Left colon (tissue), 2 donors: ENCODE measurements at regions not wholly inside any gene's neighbourhood (a gene's known extent, or its start where the extent isn't known, plus 50 kb on each side); places are given as distances from the start of the nearest gene placed in this dataset.

ENCODE experiments used
- ATAC-seq: fragments of 200-7000 bp; cut with Tn5 transposase; one replicate; pipeline ENCODE4 v1.9.1; 2020; ENCODE audit warnings: mild to moderate bottlenecking, moderate library complexity
- DNase-seq, 2 donors: peaks; one replicate each; pipeline ENCODE4 v3.0.0-alpha.2; 2020
- intact Hi-C, 2 donors: fragments of 100-400 bp; cut with DNase I in 1 of 2; cut with micrococcal nuclease in 1 of 2; formaldehyde crosslinking; loops; one replicate each; pipeline versions ENCODE4 v1.11.2 to v1.14.0; 2022; cut with DNase I, micrococcal nuclease
- donor health status: DM: no; HTN: no; CAD: no.
- donor health status: DM: yes; HTN: yes; CAD: no.

DNA sequence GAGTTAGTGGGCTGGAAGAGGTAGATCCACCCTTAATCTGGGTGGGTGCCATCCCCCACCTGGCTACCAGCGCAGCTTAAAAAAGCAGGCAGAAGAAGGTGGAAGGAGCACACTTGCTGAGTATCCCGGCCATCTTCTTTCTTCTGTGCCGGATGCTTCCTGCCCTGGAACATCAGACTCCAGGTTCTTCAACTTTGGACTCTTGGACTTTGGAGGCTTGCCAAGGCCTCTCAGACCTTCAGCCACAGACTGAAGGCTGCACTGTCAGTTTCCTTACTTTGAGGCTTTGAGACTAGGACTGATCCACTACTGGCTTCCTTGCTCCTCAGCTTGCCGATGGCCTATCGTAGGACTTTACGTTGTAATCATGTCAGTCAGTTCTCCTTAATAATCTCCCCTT, 127.6 kb upstream of the GPC6 start:
- DNase-seq (peak in 1 of 2 donors; percentile 42), ATAC-seq (peak; percentile 55)
- intact Hi-C loops: no loop called here

DNA sequence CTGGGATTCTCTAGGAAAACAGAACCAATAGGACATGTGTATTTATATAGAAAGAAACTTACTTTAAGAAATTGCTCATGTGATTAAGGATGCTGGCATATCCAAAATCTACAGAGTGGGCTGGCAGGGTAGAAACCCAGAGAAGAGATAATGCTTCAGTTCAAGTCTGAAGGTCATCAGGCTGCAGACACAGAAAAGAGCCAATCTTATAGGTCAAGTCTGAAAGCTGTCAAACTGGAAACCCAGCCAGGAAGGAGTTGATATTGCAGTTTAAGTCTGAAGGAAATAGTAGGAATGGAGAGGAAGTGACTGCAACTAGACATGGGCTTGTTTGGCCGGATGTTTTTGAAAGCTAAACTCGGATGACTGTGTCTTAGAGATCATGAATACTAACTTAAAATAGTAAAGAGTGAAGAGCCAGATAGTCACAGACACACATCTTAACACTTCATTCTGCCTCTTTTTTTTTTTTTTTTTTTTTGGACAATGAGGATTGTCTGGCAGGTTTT, 125.3 kb upstream of the GPC6 start:
- DNase-seq (no peak), ATAC-seq (no peak)
- intact Hi-C loops: no loop called here

DNA sequence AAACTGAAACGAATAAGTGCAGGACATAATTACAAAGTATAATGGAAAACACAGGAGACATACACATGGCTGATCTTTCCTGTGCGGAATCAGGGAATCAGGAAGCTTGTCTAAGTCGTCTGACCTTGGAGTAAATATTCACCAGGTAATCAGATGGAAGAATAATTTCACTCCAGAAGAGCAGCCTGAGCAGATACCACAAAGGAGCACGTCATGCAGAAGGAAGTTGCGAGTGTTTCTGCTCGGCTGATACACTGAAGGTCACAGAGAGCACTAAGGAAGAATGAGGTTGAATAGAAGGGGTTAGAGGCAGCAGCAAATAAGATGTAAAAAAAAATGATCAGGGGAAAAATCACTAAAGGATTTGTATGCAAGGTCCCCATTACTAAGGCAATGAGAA, 122.3 kb upstream of the GPC6 start:
- DNase-seq: no peak
- no peak for ATAC-seq
- intact Hi-C loops: no loop called here

DNA sequence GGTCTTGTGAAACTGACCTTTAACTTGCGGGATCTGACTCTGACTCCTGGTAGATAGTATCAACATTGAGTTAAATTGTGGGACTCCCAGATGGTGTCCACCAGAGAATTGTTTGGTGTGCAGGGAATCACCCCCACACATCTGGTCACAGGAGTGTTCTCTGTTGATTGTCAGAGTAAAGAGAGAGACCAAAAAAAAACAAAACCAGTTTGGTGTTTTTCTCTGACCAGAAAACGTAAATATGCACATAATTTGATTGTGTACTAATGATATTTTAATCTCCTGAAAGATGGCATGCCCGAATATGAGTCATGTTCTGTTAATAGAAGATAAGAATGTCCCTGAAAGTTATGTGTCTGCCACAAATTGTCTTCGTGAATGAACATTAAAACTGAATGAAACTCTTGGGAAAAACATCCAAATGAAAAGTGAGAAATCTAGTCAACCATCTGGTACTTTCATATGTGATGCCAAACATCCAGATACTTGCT, 118.5 kb upstream of the GPC6 start:
- ATAC-seq: no peak
- intact Hi-C loops: no loop called here
- DNase-seq: no peak

DNA sequence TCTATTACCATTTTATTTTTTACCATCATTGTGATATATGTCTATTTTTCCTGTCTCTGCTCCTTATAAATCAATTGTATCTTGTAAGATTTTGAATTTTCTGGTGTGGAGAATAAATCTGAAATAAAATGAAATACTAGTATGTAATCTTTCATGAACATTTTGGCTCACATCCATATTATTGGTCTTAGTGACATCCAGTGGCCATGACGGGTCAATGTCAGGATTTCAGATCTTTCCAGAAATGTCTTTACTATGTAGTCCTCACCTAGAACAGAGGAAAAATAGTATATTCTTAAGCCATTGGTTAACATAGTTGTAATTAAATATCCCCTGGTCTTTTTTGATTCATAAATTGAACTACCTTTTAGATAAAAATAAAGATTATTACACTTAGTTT, 109.8 kb upstream of the GPC6 start:
- no peak for ATAC-seq
- no peak for DNase-seq
- intact Hi-C loops: no loop called here

DNA sequence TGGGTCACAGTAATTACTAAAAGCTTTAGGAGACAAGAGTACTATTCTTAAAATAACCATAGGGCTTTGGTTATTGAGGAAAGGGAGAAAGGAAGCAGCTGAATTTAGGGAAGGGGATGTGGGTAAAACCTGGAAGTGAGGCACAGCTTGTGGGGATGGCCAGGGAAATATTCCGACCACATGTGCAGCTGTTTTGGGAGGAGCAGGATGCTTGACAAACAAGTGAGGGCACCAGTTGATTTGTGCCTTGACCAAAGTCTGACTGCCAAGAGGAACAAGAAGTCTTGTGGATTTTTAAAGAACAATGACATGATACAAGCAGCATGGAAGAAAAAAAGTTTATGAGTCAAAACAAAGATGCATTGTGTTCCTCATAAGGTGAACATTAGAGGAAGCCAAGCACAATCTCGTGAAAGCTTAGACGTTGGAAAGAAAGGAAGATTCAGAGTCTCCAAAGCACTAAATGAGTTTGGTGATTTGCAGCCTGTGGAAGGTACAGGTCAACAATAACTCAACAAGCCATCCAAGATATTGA, 108.5 kb upstream of the GPC6 start:
- ATAC-seq (no peak), DNase-seq (no peak)

DNA sequence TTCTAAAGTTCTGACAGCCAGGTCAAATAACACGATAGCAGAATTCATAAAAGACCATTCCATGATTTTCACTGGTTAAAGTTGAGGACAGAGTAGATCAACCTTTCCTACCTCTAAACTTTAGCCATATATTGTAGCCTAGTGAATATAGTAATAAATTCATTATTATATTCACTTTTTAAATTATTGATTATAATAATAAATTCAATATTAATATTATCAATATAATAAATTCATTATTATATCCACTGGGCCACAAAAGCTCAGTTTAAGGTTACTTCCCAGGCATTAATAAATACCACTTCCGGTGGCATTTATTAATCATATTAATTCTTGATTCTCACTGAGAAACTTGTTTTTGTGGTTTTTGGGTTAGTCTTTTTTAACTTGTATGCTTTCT, 85.7 kb upstream of the GPC6 start:
- ATAC-seq: no peak
- intact Hi-C loops: no loop called here
- no peak for DNase-seq

More for the DNA sequence above, 108.5 kb upstream of the GPC6 start:
- intact Hi-C loops: no loop called here

DNA sequence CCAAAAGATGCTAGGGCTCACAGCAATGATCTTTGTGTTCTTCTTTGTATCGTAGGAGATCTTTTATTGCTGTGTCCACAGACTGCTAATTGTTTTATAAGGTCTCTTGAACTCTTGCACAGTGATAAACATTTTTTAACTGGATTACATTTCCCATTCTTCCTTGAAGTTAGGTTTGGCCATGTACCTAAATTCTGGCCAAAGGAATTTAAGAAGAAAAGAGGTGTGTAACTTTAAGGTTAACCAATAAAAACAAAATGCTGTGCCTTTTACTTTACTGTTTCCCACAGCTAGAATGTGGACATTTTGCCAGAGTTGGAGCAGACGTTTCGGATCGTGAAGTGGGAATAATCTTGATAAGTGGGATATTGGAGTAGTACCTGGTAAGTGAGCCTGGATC, 82.6 kb upstream of the GPC6 start:
- intact Hi-C loops: no loop called here
- ATAC-seq (peak; percentile 95), DNase-seq (no peak)

DNA sequence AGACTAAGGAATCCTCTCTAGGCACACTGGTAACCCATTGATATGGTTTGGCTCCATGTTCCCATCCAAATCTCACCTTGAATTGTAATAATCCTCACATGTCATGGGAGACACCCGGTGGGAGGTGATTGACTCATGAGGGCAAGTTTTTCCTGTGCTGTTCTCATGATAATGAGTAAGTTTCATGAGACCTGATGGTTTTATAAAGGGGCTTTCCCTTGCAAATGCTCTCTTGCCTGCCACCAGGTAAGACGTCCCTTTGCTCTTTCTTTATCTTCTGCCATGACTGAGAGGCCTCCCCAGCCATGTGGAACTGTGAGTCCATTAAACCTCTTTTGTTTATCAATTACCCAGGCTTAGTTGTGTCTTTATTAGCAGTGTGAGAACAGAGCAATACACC, 81.4 kb upstream of the GPC6 start:
- intact Hi-C loops: no loop called here
- ATAC-seq: no peak
- no peak for DNase-seq

DNA sequence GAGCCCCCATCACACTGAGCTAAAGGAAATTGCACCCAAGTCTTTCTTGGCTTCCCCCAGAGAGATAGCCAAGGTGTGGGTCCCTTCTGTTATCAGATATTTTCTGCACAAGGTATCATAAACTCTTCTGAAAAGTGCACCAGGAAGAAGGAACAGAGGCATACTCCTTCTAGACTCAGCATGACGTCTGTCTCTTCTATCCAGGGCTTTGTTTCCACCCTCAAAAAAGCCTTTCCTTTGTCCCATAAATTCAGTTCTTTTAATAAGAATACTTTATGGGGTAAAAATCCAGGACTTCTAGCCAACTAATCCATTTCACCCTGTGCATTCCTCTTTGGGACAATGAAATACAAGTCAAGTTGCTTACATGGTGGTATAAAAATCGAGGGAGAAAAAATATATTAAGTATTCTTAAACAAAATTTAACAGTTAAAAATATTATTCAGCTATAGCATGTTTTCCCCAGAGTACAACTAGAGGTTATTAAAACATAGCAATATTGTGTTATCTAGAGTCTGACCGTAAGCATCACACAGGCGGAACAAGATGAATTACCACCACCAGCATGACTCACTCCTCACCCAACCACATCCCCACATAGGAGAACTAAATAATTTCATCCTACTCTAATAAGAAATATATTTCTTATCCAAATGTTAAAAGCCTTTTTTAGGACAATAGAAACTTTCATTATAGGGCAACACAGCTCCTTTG, 79.9 kb upstream of the GPC6 start:
- DNase-seq: no peak
- ATAC-seq: peak; percentile 62
- intact Hi-C loops: no loop called here

DNA sequence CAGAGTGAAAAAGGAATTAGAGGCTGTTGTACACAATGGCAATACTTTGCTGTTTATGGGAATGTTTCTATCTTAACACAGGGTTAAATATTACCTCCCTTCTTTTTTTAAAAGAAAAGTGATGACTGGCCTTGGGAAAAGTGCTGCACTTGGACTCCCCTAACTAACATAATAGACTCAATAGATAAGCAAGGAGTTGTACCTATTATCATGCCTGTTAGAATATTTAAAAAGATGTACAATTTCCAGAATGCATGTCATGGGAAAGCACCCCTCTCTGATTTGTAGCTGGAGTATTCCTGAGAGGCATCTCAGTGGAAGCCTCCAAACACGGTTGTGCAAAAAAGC, 79.3 kb upstream of the GPC6 start:
- no peak for DNase-seq
- intact Hi-C loops: no loop called here
- no peak for ATAC-seq

DNA sequence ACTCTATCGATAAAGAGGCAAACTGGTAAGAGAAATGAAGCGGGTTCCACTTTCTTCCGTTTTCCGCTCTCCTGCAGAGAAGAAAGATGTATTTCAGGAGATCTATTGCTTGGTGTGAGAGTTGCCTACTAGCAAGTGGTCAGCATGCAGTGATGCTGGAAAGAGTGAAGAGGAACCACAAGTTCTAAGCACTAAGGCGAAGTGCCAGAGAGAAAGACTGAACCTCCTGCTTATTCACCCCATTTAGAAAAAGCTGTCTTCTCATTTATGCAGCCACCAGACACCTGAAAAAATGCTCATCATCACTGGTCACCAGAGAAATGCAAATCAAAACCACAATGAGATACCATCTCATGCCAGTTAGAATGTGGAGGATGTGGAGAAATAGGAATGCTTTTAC, 78.7 kb upstream of the GPC6 start:
- intact Hi-C loops: no loop called here
- no peak for DNase-seq
- no peak for ATAC-seq

DNA sequence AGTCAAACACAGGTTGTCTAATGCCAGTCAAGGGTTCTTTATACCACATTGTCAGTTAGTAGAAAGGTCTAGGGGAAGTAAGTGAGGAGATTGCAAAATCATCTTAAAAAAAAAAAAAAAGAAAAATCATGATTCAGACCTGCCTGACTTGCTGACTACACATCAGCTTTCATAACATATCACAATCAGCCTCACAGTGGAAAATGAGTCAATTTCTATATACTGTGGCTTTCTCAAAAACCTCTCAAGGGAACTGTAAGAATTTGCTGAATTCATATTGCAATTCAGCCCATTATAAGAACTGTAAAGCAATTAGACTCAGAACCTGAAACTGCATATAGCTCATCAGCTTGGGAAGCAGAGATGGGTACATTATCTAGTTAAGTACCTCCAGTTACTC, 75.3 kb upstream of the GPC6 start:
- no peak for ATAC-seq
- DNase-seq: no peak
- intact Hi-C loops: no loop called here

DNA sequence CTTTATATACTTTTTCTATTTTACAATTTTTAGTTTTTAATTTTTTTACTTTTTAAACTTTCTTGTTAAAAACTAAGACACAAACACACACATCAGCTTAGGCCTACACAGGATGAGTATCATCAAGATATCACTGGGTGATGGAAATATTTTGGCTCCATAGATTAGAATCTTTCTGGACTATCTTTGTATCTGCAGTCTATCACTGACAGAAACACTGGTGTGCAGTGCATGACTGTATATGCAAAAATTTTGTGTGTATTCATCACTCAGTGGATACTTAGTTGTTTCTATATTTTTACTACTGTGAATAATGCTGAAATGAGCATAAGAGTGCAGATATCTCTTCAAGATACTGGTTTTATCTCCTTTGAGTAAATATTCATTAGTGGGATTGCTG, 68.0 kb upstream of the GPC6 start:
- ATAC-seq (no peak), DNase-seq (no peak)
- intact Hi-C loops: no loop called here

DNA sequence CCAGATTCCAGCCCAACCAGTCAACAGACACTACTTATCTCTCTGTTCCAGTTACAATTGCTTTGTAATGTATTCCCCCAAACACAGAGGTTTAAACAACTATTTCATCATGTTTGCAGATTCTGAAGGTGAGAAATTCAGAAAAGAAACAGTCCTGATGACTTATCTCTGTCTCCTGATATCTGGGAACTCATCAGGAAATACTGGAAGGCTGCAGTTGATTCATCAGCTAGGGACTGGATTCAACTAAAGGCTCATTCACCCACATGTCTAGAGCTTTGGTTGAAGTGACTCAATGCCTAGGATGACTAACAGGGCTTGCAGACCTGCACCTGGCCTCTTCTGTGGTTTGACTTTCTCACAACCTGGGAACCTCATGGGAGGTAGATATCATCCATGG, 56.6 kb upstream of the GPC6 start:
- DNase-seq (no peak), ATAC-seq (no peak)
- intact Hi-C loops: no loop called here

DNA sequence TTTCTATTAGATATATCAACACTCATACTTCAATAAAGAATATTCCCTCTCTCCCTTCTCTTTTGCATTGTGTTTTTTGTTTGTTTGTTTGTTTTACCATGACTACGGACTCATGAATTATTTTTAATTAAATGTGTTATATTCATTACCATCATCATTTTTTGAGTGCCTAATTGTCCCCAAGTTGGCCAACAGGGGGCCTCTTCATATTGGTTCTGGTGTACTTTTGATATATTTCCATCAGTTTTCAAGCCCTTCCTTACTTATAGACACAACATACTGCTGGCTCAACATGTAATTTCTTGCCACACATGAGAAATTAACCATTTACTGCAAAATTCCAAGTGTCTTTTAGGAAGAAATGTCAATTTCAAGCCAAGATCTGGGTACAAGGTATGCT, 54.5 kb upstream of the GPC6 start:
- no peak for ATAC-seq
- intact Hi-C loops: no loop called here

DNA sequence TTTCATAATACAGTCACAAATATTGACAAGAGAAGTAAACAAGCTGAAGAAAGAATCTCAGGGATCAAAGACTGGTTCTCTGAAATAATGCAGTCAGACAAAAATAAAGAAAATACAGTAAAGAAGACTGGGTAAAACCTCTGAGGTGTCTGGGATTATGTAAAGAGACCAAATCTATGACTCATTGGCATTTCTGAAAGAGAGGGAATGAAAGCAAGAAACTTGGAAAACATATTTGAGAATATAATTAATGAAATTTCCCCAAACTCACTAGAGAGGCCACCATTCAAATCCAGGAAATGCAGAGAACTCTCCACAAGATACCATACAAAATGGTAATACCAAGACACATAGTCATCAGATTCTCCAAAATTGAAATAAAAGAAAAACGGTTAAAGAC, 53.0 kb upstream of the GPC6 start:
- DNase-seq (no peak), ATAC-seq (no peak)
- intact Hi-C loops: no loop called here

More for the DNA sequence above, 54.5 kb upstream of the GPC6 start:
- no peak for DNase-seq

DNA sequence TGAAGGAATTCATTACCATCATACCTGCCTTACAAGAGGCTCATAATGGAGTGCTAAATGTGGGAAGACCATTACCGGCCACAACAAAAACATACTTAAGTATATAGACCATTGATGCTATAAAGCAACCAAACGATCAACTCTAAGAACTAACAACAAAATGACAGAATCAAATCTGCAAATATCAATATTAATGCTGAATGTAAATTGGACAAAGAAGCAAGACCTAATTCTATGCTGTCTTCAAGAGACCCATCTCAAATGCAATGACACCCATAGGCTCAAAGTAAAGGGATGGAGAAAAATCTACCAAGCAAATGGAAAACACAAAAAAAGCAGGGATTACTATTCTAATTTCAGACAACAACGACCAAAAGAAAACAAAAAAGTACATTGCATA, 52.3 kb upstream of the GPC6 start:
- no peak for ATAC-seq
- intact Hi-C loops: no loop called here
- DNase-seq: no peak
